ENCODE measurements at regions not wholly inside any gene's neighbourhood (a gene's known extent, or its start where the extent isn't known, plus 50 kb on each side); places are given as distances from the start of the nearest gene placed in this dataset.

GRCh38 chr18:52286675-52287074 is 53.3 kb upstream of the DCC start:
- no peak for DNase-seq (ENCODE audit: low read depth)
- H3K4me3 ChIP-seq (ENCODE audit: low read depth, low read length): no peak overlapping the region
- no peak for TF ChIP-seq CTCF (conservative IDR thresholded peaks at IDR 0.05; ENCODE audit: low read depth, low read length)

- no peak for DNase-seq (ENCODE audit: low read depth)
- no peak overlapping the region for H3K4me3 ChIP-seq (ENCODE audit: low read depth, low read length)
- TF ChIP-seq CTCF (conservative IDR thresholded peaks at IDR 0.05; ENCODE audit: low read depth, low read length): no peak
These were observed 52.8 kb upstream of the DCC start for GRCh38 chr18:52287151-52287550.

- DNase-seq (ENCODE audit: low read depth): no peak
- TF ChIP-seq CTCF (conservative IDR thresholded peaks at IDR 0.05; ENCODE audit: low read depth, low read length): peak; percentile 96
- no peak overlapping the region for H3K4me3 ChIP-seq (ENCODE audit: low read depth, low read length)
These were observed 51.5 kb upstream of the DCC start for GRCh38 chr18:52288403-52289004.

- DNase-seq (ENCODE audit: low read depth): no peak
- no peak for TF ChIP-seq CTCF (conservative IDR thresholded peaks at IDR 0.05; ENCODE audit: low read depth, low read length)
- H3K4me3 ChIP-seq (ENCODE audit: low read depth, low read length): no peak overlapping the region
These were observed 50.6 kb upstream of the DCC start for GRCh38 chr18:52289392-52289791.

Measured in epithelial cell of proximal tubule (primary cell).